ENCODE measurements at regions not wholly inside any gene's neighbourhood (a gene's known extent, or its start where the extent isn't known, plus 50 kb on each side); places are given as distances from the start of the nearest gene placed in this dataset.

- H3K4me3 Mint-ChIP-seq (ENCODE audit: unreplicated experiment) = no peak overlapping the region
- H3K4me1 Mint-ChIP-seq (ENCODE audit: insufficient read depth, unreplicated experiment) = peaks cover 12% of the 10 kb centered on the region
- POLR2A ChIA-PET = no interaction called here
- no peak overlapping the region for H3K27ac Mint-ChIP-seq (ENCODE audit: low read depth, unreplicated experiment)
- H3K9me3 Mint-ChIP-seq (ENCODE audit: unreplicated experiment) = no peaks in the 10 kb centered on the region
- no peak for TF ChIP-seq CTCF (IDR thresholded peaks at IDR 0.05; ENCODE audit: unreplicated experiment)
- no peaks in the 10 kb centered on the region for H3K27me3 Mint-ChIP-seq (ENCODE audit: insufficient read depth, unreplicated experiment)
- no peaks in the 10 kb centered on the region for H3K36me3 Mint-ChIP-seq (ENCODE audit: insufficient read depth, unreplicated experiment)
- CTCF ChIA-PET = interaction anchor here (0.6 to 2.8 kb wide), 6 partner anchors 12 to 330 kb away, joined by 3 to 9 read pairs (median 4); no protein-coding TSS in a partner anchor
- DNase-seq (ENCODE audit: unreplicated experiment) = no peak
- intact Hi-C loops (cut with micrococcal nuclease) = loop anchor here (5.0 kb wide), 1 partner anchor 318 kb away; no protein-coding TSS in a partner anchor
- BruUV-seq (replicated peaks) = no TSS peak
Observed at GRCh38 chr2:147049957-147050356, 794.9 kb upstream of the ACVR2A start.

- H3K9me3 Mint-ChIP-seq (ENCODE audit: unreplicated experiment) = no peaks in the 10 kb centered on the region
- no peak for TF ChIP-seq CTCF (IDR thresholded peaks at IDR 0.05; ENCODE audit: unreplicated experiment)
- no peak for DNase-seq (ENCODE audit: unreplicated experiment)
- ChIA-PET CTCF (interaction anchor here (0.7 to 2.8 kb wide), 8 partner anchors 8 to 864 kb away, joined by 3 to 50 read pairs (median 11); no protein-coding TSS in a partner anchor), POLR2A (no interaction called here)
- peaks cover 8% of the 10 kb centered on the region for H3K4me1 Mint-ChIP-seq (ENCODE audit: insufficient read depth, unreplicated experiment)
- H3K4me3 Mint-ChIP-seq (ENCODE audit: unreplicated experiment) = no peak overlapping the region
- intact Hi-C loops (cut with micrococcal nuclease) = loop anchor here (5.0 kb wide), 1 partner anchor 314 kb away; no protein-coding TSS in a partner anchor
- no peaks in the 10 kb centered on the region for H3K27me3 Mint-ChIP-seq (ENCODE audit: insufficient read depth, unreplicated experiment)
- H3K36me3 Mint-ChIP-seq (ENCODE audit: insufficient read depth, unreplicated experiment) = no peaks in the 10 kb centered on the region
- BruUV-seq (replicated peaks) = no TSS peak
- H3K27ac Mint-ChIP-seq (ENCODE audit: low read depth, unreplicated experiment) = no peak overlapping the region
Observed at GRCh38 chr2:147046473-147046872, 798.4 kb upstream of the ACVR2A start.

- no peak overlapping the region for H3K4me3 Mint-ChIP-seq (ENCODE audit: unreplicated experiment)
- peak; percentile 52 for DNase-seq (ENCODE audit: unreplicated experiment)
- intact Hi-C loops (cut with micrococcal nuclease) = loop anchor here (1.0 to 5.0 kb wide), 4 partner anchors 118 to 866 kb away; no protein-coding TSS in a partner anchor
- peak; percentile 51 for TF ChIP-seq CTCF (IDR thresholded peaks at IDR 0.05; ENCODE audit: unreplicated experiment)
- peaks cover 6% of the 10 kb centered on the region for H3K36me3 Mint-ChIP-seq (ENCODE audit: insufficient read depth, unreplicated experiment)
- peaks cover 6% of the 10 kb centered on the region for H3K4me1 Mint-ChIP-seq (ENCODE audit: insufficient read depth, unreplicated experiment)
- no peaks in the 10 kb centered on the region for H3K27me3 Mint-ChIP-seq (ENCODE audit: insufficient read depth, unreplicated experiment)
- no peak overlapping the region for H3K27ac Mint-ChIP-seq (ENCODE audit: low read depth, unreplicated experiment)
- ChIA-PET POLR2A (interaction anchor here (0.6 to 1.3 kb wide), 3 partner anchors 41 to 866 kb away, joined by 3 read pairs; no protein-coding TSS in a partner anchor), CTCF (interaction anchor here (0.6 to 2.8 kb wide), 48 partner anchors 8 to 875 kb away, joined by 3 to 50 read pairs (median 4); no protein-coding TSS in a partner anchor)
- no peaks in the 10 kb centered on the region for H3K9me3 Mint-ChIP-seq (ENCODE audit: unreplicated experiment)
- no TSS peak for BruUV-seq (replicated peaks)
Observed at GRCh38 chr2:147045113-147045512, 799.7 kb upstream of the ACVR2A start.

- CTCF ChIA-PET = interaction anchor here (0.6 to 1.1 kb wide), 3 partner anchors 11 to 870 kb away, joined by 3 to 4 read pairs (median 3); no protein-coding TSS in a partner anchor
Observed at GRCh38 chr2:147041121-147041494, 803.7 kb upstream of the ACVR2A start.

More at GRCh38 chr2:147041121-147041494, 803.7 kb upstream of the ACVR2A start:
- Mint-ChIP-seq H3K9me3 (ENCODE audit: unreplicated experiment) (no peaks in the 10 kb centered on the region), H3K27me3 (ENCODE audit: insufficient read depth, unreplicated experiment) (no peaks in the 10 kb centered on the region), H3K36me3 (ENCODE audit: insufficient read depth, unreplicated experiment) (peaks cover 6% of the 10 kb centered on the region), H3K27ac (ENCODE audit: low read depth, unreplicated experiment) (no peak overlapping the region), H3K4me1 (ENCODE audit: insufficient read depth, unreplicated experiment) (peaks cover 6% of the 10 kb centered on the region), H3K4me3 (ENCODE audit: unreplicated experiment) (no peak overlapping the region)
- POLR2A ChIA-PET = no interaction called here
- DNase-seq (ENCODE audit: unreplicated experiment) = no peak
- BruUV-seq (replicated peaks) = no TSS peak
- intact Hi-C loops (cut with micrococcal nuclease) = no loop called here
- TF ChIP-seq CTCF (IDR thresholded peaks at IDR 0.05; ENCODE audit: unreplicated experiment) = no peak

All from MCF 10A (cell line).